Activated CD8-positive, alpha-beta memory T cell treated with anti-CD3 and anti-CD28 coated beads, Interleukin-2, amount 50 U/mL, for 1 hour (primary cell): ENCODE measurements at regions not wholly inside any gene's neighbourhood (a gene's known extent, or its start where the extent isn't known, plus 50 kb on each side); places are given as distances from the start of the nearest gene placed in this dataset.

Experiments used
- DNase-seq: peaks from one replicate; pipeline ENCODE4 v3.0.0-alpha.2; 2020; ENCODE audit errors: extremely low read depth

- DNase-seq = no peak
Observed at GRCh38 chr9:129285979-129286772, 108.1 kb upstream of the IER5L start.

GRCh38 chr9:129285382-129285781, 107.3 kb upstream of the IER5L start:
- DNase-seq = no peak

GRCh38 chr9:129284607-129285291, 106.7 kb upstream of the IER5L start:
- DNase-seq = no peak

GRCh38 chr9:129283705-129284606, 105.9 kb upstream of the IER5L start:
- DNase-seq = no peak

GRCh38 chr9:129283291-129283691, 105.2 kb upstream of the IER5L start:
- no peak for DNase-seq

- DNase-seq = no peak
Observed at GRCh38 chr9:129282731-129283211, 104.7 kb upstream of the IER5L start.

GRCh38 chr9:129282272-129282671, 104.2 kb upstream of the IER5L start:
- DNase-seq = no peak

GRCh38 chr9:129281506-129282145, 103.6 kb upstream of the IER5L start:
- DNase-seq = no peak

- DNase-seq = no peak
Observed at GRCh38 chr9:129280623-129281271, 102.7 kb upstream of the IER5L start.

- DNase-seq = no peak
Observed at GRCh38 chr9:129280236-129280622, 102.2 kb upstream of the IER5L start.

GRCh38 chr9:129278391-129279237, 100.6 kb upstream of the IER5L start:
- no peak for DNase-seq

- DNase-seq = no peak
Observed at GRCh38 chr9:129276486-129277230, 98.6 kb upstream of the IER5L start.

GRCh38 chr9:129275626-129276247, 97.7 kb upstream of the IER5L start:
- no peak for DNase-seq

GRCh38 chr9:129273941-129274684, 96.1 kb upstream of the IER5L start:
- no peak for DNase-seq

- no peak for DNase-seq
Observed at GRCh38 chr9:129273136-129273895, 95.3 kb upstream of the IER5L start.

- DNase-seq = no peak
Observed at GRCh38 chr9:129272348-129273025, 94.4 kb upstream of the IER5L start.

- no peak for DNase-seq
Observed at GRCh38 chr9:129270903-129271431, 92.9 kb upstream of the IER5L start.
